Ascending aorta (tissue), 2 donors: ENCODE measurements at regions not wholly inside any gene's neighbourhood (a gene's known extent, or its start where the extent isn't known, plus 50 kb on each side); places are given as distances from the start of the nearest gene placed in this dataset.

Experiments used
- DNase-seq, 2 donors: peaks; one replicate each; pipeline ENCODE4 v3.0.0-alpha.2; 2019; ENCODE audit warnings: low spot score in 2 of 2
- H3K27ac ChIP-seq, 2 donors: fragments of 200-600 bp; sonication (generic); one replicate each; pipeline ENCODE4 v1.5.1; 2016 to 2017; ENCODE audit warnings: mild to moderate bottlenecking in 1 of 2
- H3K27me3 ChIP-seq: fragments of 200-600 bp; sonication (generic); one replicate; pipeline ENCODE4 v1.5.1; 2017
- H3K36me3 ChIP-seq, 2 donors: fragments of 200-600 bp; sonication (generic); one replicate each; pipeline ENCODE4 v1.5.1; 2016
- H3K4me1 ChIP-seq, 2 donors: fragments of 200-600 bp; sonication (generic); one replicate each; pipeline ENCODE4 v1.5.1; 2016 to 2017; ENCODE audit warnings: mild to moderate bottlenecking in 1 of 2
- H3K4me3 ChIP-seq, 2 donors: fragments of 200-600 bp; sonication (generic); one replicate each; pipeline ENCODE4 v1.5.1; 2016 to 2017; ENCODE audit warnings: mild to moderate bottlenecking in 1 of 2
- H3K9me3 ChIP-seq, 2 donors: fragments of 200-600 bp; sonication (generic); one replicate each; pipeline ENCODE4 v1.5.1; 2016
- CTCF ChIP-seq, 3 experiments: fragments of 200-600 bp in 2 of 3; fragments of 450-650 bp in 1 of 3; sonication (generic) in 2 of 3; IDR thresholded peaks; one replicate each; pipeline ENCODE4 v1.5.1; 2016 to 2019; ENCODE audit warnings: antibody characterized with exemption in 3 of 3, mild to moderate bottlenecking in 1 of 3, moderate library complexity in 1 of 3
- intact Hi-C: fragments of 100-400 bp; cut with DNase I; formaldehyde crosslinking; loops from one replicate; pipeline ENCODE4 v1.15.1; 2023

- no peaks in the 10 kb centered on the region for H3K36me3 ChIP-seq
Measured at GRCh38 chr11:28571371-28571770, 463.2 kb downstream of the METTL15 start.

GRCh38 chr11:28569106-28569505 lies 460.9 kb downstream of the METTL15 start:
- intact Hi-C loops: loop anchor here (10.0 kb wide), 1 partner anchor 276 kb away; no protein-coding TSS in a partner anchor
- Histone ChIP-seq H3K4me1 (peaks cover 0 to 6% of the 10 kb centered on the region in 2 donors), H3K36me3 (no peaks in the 10 kb centered on the region), H3K9me3 (no peaks in the 10 kb centered on the region), H3K27me3 (no peaks in the 10 kb centered on the region), H3K27ac (peak overlapping the region in 1 of 2 donors; percentile 36), H3K4me3 (no peak overlapping the region)
- DNase-seq: no peak
- TF ChIP-seq CTCF (IDR thresholded peaks at IDR 0.05): no peak

More at GRCh38 chr11:28571371-28571770, 463.2 kb downstream of the METTL15 start:
- Histone ChIP-seq H3K27me3 (no peaks in the 10 kb centered on the region), H3K4me3 (no peak overlapping the region), H3K4me1 (peaks cover 0 to under 1% of the 10 kb centered on the region in 2 donors), H3K9me3 (no peaks in the 10 kb centered on the region), H3K27ac (no peak overlapping the region)
- DNase-seq: no peak
- TF ChIP-seq CTCF (IDR thresholded peaks at IDR 0.05): no peak
- intact Hi-C loops: no loop called here

GRCh38 chr11:28566339-28567089 lies 458.3 kb downstream of the METTL15 start:
- DNase-seq: peak; percentile 74 to 91
- TF ChIP-seq CTCF (IDR thresholded peaks at IDR 0.05): no peak
- Histone ChIP-seq H3K36me3 (no peaks in the 10 kb centered on the region), H3K4me1 (peaks cover 0 to 6% of the 10 kb centered on the region in 2 donors), H3K27ac (peak overlapping the region; percentile 65 to 73), H3K9me3 (no peaks in the 10 kb centered on the region), H3K27me3 (no peaks in the 10 kb centered on the region), H3K4me3 (peak overlapping the region; percentile 23 to 41)
- intact Hi-C loops: loop anchor here (2.0 to 10.0 kb wide), 2 partner anchors 278 to 458 kb away; partner anchors contain the start of genes KIF18A and METTL15

- no peaks in the 10 kb centered on the region for H3K36me3 ChIP-seq
- no peak for TF ChIP-seq CTCF (IDR thresholded peaks at IDR 0.05)
- H3K27me3 ChIP-seq: no peaks in the 10 kb centered on the region
- H3K9me3 ChIP-seq: no peaks in the 10 kb centered on the region
- intact Hi-C loops: no loop called here
- no peaks in the 10 kb centered on the region for H3K4me1 ChIP-seq
- no peak overlapping the region for H3K27ac ChIP-seq
- H3K4me3 ChIP-seq: no peak overlapping the region
- DNase-seq: no peak
Measured at GRCh38 chr11:28559492-28559891, 451.3 kb downstream of the METTL15 start.

GRCh38 chr11:28547321-28547741 lies 439.1 kb downstream of the METTL15 start:
- intact Hi-C loops: no loop called here
- no peak overlapping the region for H3K4me3 ChIP-seq
- H3K27ac ChIP-seq: no peak overlapping the region
- no peaks in the 10 kb centered on the region for H3K27me3 ChIP-seq
- no peaks in the 10 kb centered on the region for H3K36me3 ChIP-seq
- TF ChIP-seq CTCF (IDR thresholded peaks at IDR 0.05): no peak
- H3K4me1 ChIP-seq: no peaks in the 10 kb centered on the region
- no peak for DNase-seq
- no peaks in the 10 kb centered on the region for H3K9me3 ChIP-seq
